ENCODE measurements at regions not wholly inside any gene's neighbourhood (a gene's known extent, or its start where the extent isn't known, plus 50 kb on each side); places are given as distances from the start of the nearest gene placed in this dataset.

GRCh38 chr6:19032591-19033295, 645.6 kb downstream of the RNF144B start:
- TF ChIP-seq POLR2A (IDR thresholded peaks at IDR 0.05; ENCODE audit: low read length) (no peak), GATA1 (IDR thresholded peaks at IDR 0.05; ENCODE audit: low read depth, low read length) (no peak)
